ENCODE measurements at regions not wholly inside any gene's neighbourhood (a gene's known extent, or its start where the extent isn't known, plus 50 kb on each side); places are given as distances from the start of the nearest gene placed in this dataset.

GRCh38 chr9:89814340-89815040 lies 209.7 kb downstream of the GADD45G start:
- peak; percentile 41 for DNase-seq

- no peak for DNase-seq
These were observed 210.5 kb downstream of the GADD45G start for GRCh38 chr9:89815061-89815902.

- no peak for DNase-seq
These were observed 211.2 kb downstream of the GADD45G start for GRCh38 chr9:89815903-89816573.

- DNase-seq = peak; percentile 50
These were observed 212.5 kb downstream of the GADD45G start for GRCh38 chr9:89817151-89817950.

- DNase-seq = no peak
These were observed 215.5 kb downstream of the GADD45G start for GRCh38 chr9:89820337-89820736.

- no peak for DNase-seq
These were observed 216.3 kb downstream of the GADD45G start for GRCh38 chr9:89821081-89821480.

GRCh38 chr9:89822996-89823395 lies 218.2 kb downstream of the GADD45G start:
- no peak for DNase-seq

GRCh38 chr9:89825669-89826068 lies 220.9 kb downstream of the GADD45G start:
- no peak for DNase-seq

- DNase-seq = no peak
These were observed 221.4 kb downstream of the GADD45G start for GRCh38 chr9:89826186-89826585.

GRCh38 chr9:89829346-89829745 lies 224.5 kb downstream of the GADD45G start:
- no peak for DNase-seq

GRCh38 chr9:89835666-89836065 lies 230.9 kb downstream of the GADD45G start:
- no peak for DNase-seq

GRCh38 chr9:89837162-89837933 lies 232.5 kb downstream of the GADD45G start:
- no peak for DNase-seq

- DNase-seq = no peak
These were observed 233.1 kb downstream of the GADD45G start for GRCh38 chr9:89837934-89838310.

- DNase-seq = no peak
These were observed 233.8 kb downstream of the GADD45G start for GRCh38 chr9:89838621-89839020.

GRCh38 chr9:89839449-89839848 lies 234.6 kb downstream of the GADD45G start:
- no peak for DNase-seq

- no peak for DNase-seq
These were observed 235.1 kb downstream of the GADD45G start for GRCh38 chr9:89839952-89840351.

GRCh38 chr9:89841456-89841855 lies 236.6 kb downstream of the GADD45G start:
- DNase-seq = no peak

- no peak for DNase-seq
These were observed 237.5 kb downstream of the GADD45G start for GRCh38 chr9:89842267-89842768.

GRCh38 chr9:89843074-89843473 lies 238.3 kb downstream of the GADD45G start:
- DNase-seq = no peak

- no peak for DNase-seq
These were observed 238.8 kb downstream of the GADD45G start for GRCh38 chr9:89843591-89843990.

- DNase-seq = no peak
These were observed 239.3 kb downstream of the GADD45G start for GRCh38 chr9:89844075-89844474.

GRCh38 chr9:89844535-89844934 lies 239.7 kb downstream of the GADD45G start:
- no peak for DNase-seq
